Transverse colon (tissue), 4 donors: ENCODE measurements at regions not wholly inside any gene's neighbourhood (a gene's known extent, or its start where the extent isn't known, plus 50 kb on each side); places are given as distances from the start of the nearest gene placed in this dataset.

Experiments
- DNase-seq: peaks from one replicate; pipeline ENCODE4 v3.0.0-alpha.2; 2019
- H3K27ac ChIP-seq, 4 donors: fragments of 200-600 bp; sonication (generic); 2 replicates each; pipeline ENCODE4 v1.5.1; 2016 to 2018; ENCODE audit warnings: inconsistent platforms in 4 of 4
- H3K27me3 ChIP-seq: fragments of 200-600 bp; sonication (generic); 2 replicates; pipeline ENCODE4 v1.5.1; 2017; ENCODE audit warnings: inconsistent platforms
- H3K36me3 ChIP-seq, 4 donors: fragments of 200-600 bp; sonication (generic); 2 replicates each; pipeline ENCODE4 v1.5.1; 2017 to 2019; ENCODE audit warnings: inconsistent platforms in 4 of 4
- H3K4me1 ChIP-seq, 4 donors: fragments of 200-600 bp; sonication (generic); 2 replicates each; pipeline ENCODE4 v1.5.1; 2017 to 2020; ENCODE audit warnings: inconsistent platforms in 4 of 4
- H3K4me3 ChIP-seq, 4 donors: fragments of 200-600 bp; sonication (generic); 1 replicate in 1 of 4; 2 replicates in 3 of 4; pipeline versions ENCODE4 v1.5.1 to v1.6.1; 2017 to 2019; ENCODE audit warnings: inconsistent platforms in 4 of 4
- H3K9me3 ChIP-seq, 2 donors: fragments of 200-600 bp; sonication (generic); 2 replicates each; pipeline ENCODE4 v1.5.1; 2017 to 2019; ENCODE audit warnings: inconsistent platforms in 2 of 2
- EP300 ChIP-seq: sonication (generic); formaldehyde crosslinking; IDR thresholded peaks from one replicate; pipeline ENCODE4 v1.6.1; 2017; ENCODE audit warnings: antibody characterized with exemption, low read depth
- POLR2A ChIP-seq: fragments of 450-650 bp; IDR thresholded peaks from one replicate; pipeline ENCODE4 v1.6.1; 2016; ENCODE audit warnings: antibody characterized with exemption, mild to moderate bottlenecking, moderate library complexity
- POLR2AphosphoS5 ChIP-seq, 3 donors: sonication (generic); formaldehyde crosslinking; IDR thresholded peaks; one replicate each; pipeline ENCODE4 v1.6.1; 2016; ENCODE audit warnings: antibody characterized with exemption in 3 of 3
- WGBS, 2 donors: methylation state at CpG; one replicate each; pipeline ENCODE4 v1.1.5; 2018; ENCODE audit warnings: low coverage in 1 of 2; 5-methylcytosine and 5-hydroxymethylcytosine counted together
- in situ Hi-C, 4 donors: fragments of 200-750 bp; cut with MboI; loops; one replicate each; pipeline versions ENCODE4 v1.15.0 to v1.15.1; 2017; ENCODE audit warnings: low sequenced_read_pairs in 3 of 4, low pct_ligation_motif_present in 1 of 4, low pct_unique_long_range_greater_than_20kb in 1 of 4
- intact Hi-C: fragments of 100-400 bp; cut with DNase I; formaldehyde crosslinking; loops from one replicate; pipeline ENCODE4 v1.15.1; 2023; ENCODE audit warnings: low total_unique reads
- TF ChIP-seq, protein P1 (sequence below), 5 experiments: fragments of 200-600 bp in 3 of 5; fragments of 450-650 bp in 2 of 5; sonication (generic) in 3 of 5; IDR thresholded peaks; 1 replicate in 2 of 5; 2 replicates in 3 of 5; pipeline ENCODE4 v1.5.1; 2016 to 2017; ENCODE audit warnings: antibody characterized with exemption in 5 of 5, inconsistent platforms in 3 of 5, mild to moderate bottlenecking in 2 of 5, moderate library complexity in 1 of 5

DNA sequence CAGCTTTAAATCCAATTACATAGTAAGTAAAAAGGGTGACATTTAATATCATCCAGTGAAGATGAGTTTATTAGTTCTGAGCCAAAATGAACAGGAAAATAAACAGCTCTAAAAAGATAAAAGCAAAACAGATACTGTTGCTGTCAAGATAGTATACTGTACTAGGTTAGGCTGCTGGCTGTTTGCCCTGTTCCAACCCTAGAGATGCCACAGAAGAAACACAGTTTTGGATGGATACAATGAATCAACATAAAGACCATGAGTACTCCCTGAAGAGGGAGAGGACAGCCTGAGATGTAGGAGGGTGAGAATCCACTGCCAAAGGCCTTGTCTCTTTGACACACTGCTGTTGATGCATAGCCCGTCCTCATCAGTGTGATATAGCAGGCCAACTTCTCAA lies 1302.7 kb downstream of the EFNA5 start:
- no peaks in the 10 kb centered on the region for H3K4me1 ChIP-seq
- no peaks in the 10 kb centered on the region for H3K9me3 ChIP-seq
- no peak for DNase-seq
- no peak overlapping the region for H3K27ac ChIP-seq
- intact Hi-C loops: no loop called here
- WGBS, 2 donors: 44 to 83% methylated on average over 1 of the region's 1 CpG
- in situ Hi-C loops: no loop called here
- H3K36me3 ChIP-seq: no peaks in the 10 kb centered on the region
- H3K27me3 ChIP-seq: no peaks in the 10 kb centered on the region
- H3K4me3 ChIP-seq: no peak overlapping the region
- TF ChIP-seq EP300: no peak
- TF ChIP-seq POLR2AphosphoS5 (IDR thresholded peaks at IDR 0.05): no peak
- no peak for TF ChIP-seq POLR2A
- TF ChIP-seq, protein P1, sequence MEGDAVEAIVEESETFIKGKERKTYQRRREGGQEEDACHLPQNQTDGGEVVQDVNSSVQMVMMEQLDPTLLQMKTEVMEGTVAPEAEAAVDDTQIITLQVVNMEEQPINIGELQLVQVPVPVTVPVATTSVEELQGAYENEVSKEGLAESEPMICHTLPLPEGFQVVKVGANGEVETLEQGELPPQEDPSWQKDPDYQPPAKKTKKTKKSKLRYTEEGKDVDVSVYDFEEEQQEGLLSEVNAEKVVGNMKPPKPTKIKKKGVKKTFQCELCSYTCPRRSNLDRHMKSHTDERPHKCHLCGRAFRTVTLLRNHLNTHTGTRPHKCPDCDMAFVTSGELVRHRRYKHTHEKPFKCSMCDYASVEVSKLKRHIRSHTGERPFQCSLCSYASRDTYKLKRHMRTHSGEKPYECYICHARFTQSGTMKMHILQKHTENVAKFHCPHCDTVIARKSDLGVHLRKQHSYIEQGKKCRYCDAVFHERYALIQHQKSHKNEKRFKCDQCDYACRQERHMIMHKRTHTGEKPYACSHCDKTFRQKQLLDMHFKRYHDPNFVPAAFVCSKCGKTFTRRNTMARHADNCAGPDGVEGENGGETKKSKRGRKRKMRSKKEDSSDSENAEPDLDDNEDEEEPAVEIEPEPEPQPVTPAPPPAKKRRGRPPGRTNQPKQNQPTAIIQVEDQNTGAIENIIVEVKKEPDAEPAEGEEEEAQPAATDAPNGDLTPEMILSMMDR (IDR thresholded peaks at IDR 0.05): no peak

DNA sequence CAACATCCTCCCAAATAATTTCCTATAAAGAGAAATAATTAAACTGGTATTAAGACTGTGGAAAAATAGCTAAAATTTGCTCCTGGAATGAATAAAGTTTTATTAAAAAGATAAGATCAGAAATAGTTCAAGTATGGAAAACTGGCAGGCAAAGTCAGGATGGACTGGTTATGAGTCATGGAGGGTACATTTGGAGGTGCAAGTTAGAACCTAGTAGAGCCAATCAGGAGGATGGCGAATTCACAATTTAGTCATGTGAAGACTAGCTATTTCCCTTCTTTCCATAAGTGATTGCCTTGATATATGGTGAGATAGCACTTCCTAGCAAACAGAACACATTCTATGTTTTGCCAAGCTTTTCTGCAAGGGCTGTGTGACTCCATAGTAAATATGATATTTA lies 1303.5 kb downstream of the EFNA5 start:
- intact Hi-C loops (no loop called here), in situ Hi-C loops (no loop called here)
- TF ChIP-seq POLR2AphosphoS5 (IDR thresholded peaks at IDR 0.05) (no peak), EP300 (no peak), POLR2A (no peak)
- TF ChIP-seq, protein P1 (IDR thresholded peaks at IDR 0.05): no peak
- Histone ChIP-seq H3K9me3 (no peaks in the 10 kb centered on the region), H3K4me1 (no peaks in the 10 kb centered on the region), H3K27me3 (no peaks in the 10 kb centered on the region), H3K4me3 (no peak overlapping the region), H3K36me3 (no peaks in the 10 kb centered on the region), H3K27ac (no peak overlapping the region)
- no peak for DNase-seq
- WGBS, 2 donors: 74 to 75% methylated on average over 1 of the region's 1 CpG

DNA sequence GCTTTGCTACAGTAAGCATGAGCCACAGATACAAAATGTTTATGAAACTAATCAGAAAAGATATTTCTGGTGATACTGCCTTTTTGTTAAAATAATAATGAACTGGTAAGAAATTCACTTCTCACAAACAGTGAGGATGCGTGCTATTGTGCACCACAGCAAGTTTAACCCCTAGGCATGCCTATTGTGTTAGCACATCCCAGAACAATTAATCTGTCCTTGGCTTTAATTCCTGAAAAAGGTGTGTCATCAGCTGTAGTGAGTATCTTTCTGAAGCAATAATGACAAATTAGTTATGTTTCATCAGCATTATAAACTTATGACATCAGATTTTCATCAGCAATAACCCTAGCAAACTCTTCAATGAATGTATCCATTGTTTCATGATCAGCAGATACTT lies 1307.2 kb downstream of the EFNA5 start:
- Histone ChIP-seq H3K27ac (no peak overlapping the region), H3K27me3 (no peaks in the 10 kb centered on the region), H3K4me1 (no peaks in the 10 kb centered on the region), H3K9me3 (peaks cover 0 to 2% of the 10 kb centered on the region in 2 donors), H3K36me3 (no peaks in the 10 kb centered on the region), H3K4me3 (no peak overlapping the region)
- DNase-seq: no peak
- in situ Hi-C loops: no loop called here
- 76 to 90% methylated on average over 1 of the region's 1 CpG for WGBS, 2 donors
- intact Hi-C loops: no loop called here
- TF ChIP-seq POLR2A (no peak), POLR2AphosphoS5 (IDR thresholded peaks at IDR 0.05) (no peak), EP300 (no peak)
- TF ChIP-seq, protein P1 (IDR thresholded peaks at IDR 0.05): no peak

DNA sequence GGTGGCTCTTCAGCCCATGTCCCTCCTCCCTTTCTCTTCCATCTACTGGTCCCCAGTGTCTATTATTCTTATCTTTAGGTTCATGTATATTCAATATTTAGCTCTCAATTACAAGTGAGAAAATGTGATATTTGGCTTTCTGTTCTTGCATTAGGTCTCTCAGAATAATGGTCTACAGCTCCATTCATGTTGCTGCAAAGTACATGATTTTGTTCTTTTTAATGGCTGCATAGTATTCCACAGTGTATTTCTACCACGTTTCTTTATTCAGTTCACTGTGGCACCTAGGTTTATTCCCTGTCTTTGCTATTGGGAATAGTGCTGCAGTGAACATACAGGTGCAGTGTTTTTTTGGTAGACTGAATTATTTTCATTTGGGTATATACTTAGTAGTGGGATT lies 1308.8 kb downstream of the EFNA5 start:
- Histone ChIP-seq H3K4me1 (no peaks in the 10 kb centered on the region), H3K27ac (no peak overlapping the region), H3K9me3 (peaks cover 0 to 2% of the 10 kb centered on the region in 2 donors), H3K27me3 (no peaks in the 10 kb centered on the region), H3K36me3 (no peaks in the 10 kb centered on the region), H3K4me3 (no peak overlapping the region)
- no peak for DNase-seq
- intact Hi-C loops: no loop called here
- 63% methylated on average over 1 of the region's 1 CpG for WGBS, 2 donors
- in situ Hi-C loops: no loop called here
- TF ChIP-seq POLR2AphosphoS5 (IDR thresholded peaks at IDR 0.05) (no peak), POLR2A (no peak), EP300 (no peak)
- TF ChIP-seq, protein P1 (IDR thresholded peaks at IDR 0.05): no peak
